ENCODE measurements at regions not wholly inside any gene's neighbourhood (a gene's known extent, or its start where the extent isn't known, plus 50 kb on each side); places are given as distances from the start of the nearest gene placed in this dataset.

DNA sequence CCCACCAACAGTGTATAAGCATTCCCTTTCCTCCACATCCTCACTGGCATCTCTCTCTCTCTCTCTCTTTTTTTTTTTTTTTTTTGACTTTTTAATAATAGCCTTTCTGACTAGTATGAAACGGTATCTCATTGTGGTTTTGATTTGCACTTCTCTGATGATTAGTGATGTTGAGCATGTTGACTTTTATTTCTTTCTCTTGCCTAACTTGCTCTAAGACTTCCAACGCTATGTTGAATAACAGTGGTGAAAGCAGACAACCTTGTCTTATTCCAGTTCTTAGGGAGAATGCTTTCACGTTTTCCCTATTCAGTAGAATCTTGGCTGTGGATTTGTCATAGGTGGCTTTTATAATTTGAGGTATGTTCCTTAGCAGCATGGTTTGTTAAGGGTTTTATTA lies 249.4 kb upstream of the MDFIC2 start:
- DNase-seq (ENCODE audit: low read depth) = no peak

DNA sequence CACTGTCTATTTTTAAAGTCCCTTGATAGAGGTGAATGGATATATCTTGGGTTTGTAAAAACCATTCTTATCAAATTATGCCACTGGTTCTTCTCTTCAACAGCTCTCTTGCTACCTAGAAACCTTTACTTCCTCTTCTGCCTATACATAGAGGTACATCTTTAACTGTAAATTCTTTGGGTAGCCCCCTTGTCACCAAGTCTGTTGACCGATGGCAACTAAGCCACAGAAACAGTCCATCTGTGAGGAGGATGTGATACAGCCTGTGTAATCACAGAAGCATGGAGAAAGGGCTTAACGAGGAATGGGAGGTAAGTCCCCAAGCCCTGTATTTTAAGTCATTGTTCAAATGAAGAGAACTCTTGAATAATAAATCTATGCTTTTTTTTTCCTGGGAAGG lies 246.5 kb upstream of the MDFIC2 start:
- no peak for DNase-seq (ENCODE audit: low read depth)

DNA sequence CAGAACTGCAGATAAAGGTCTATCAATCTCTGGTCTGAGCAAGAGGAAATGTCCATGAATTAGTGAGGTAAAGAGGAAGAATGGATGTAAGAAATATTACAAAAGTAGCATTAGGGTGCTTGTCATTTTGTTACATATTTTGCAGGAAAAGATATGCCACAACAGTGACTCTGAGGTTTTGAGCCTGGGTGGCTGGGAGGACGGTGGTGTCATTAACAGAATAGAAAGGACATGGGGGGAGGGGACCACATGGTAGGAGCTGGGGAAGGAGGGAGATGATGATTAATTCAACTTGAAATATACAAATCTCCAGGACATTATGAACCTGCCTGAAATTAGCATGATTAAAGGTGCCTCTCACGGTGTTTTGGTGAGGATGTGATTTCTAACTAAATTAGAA lies 245.5 kb upstream of the MDFIC2 start:
- DNase-seq (ENCODE audit: low read depth) = no peak

DNA sequence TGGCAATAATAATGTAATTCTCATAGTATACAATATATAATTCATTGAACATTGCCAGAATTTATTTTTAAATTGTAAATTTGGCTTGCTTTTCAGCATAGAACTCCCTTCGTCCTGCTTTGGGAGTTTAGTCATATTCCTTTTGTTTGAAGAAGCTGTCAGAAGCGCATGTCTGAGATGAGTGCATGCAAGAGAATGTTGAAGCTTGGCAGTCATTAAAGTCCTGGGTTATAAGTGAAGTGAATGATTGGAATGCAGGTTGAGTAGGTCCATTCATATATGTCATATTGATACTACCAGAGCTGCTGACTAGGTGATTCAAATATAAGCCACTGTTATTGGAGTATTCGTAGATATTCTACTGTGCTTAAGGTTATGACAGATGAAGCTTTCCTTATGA lies 243.6 kb upstream of the MDFIC2 start:
- DNase-seq (ENCODE audit: low read depth) = no peak

- DNase-seq (ENCODE audit: low read depth) = no peak
Measured at GRCh38 chr3:70554170-70554569, 241.7 kb upstream of the MDFIC2 start.

- DNase-seq (ENCODE audit: low read depth) = peak; percentile 57
Measured at GRCh38 chr3:70550723-70551319, 238.4 kb upstream of the MDFIC2 start.

- DNase-seq (ENCODE audit: low read depth) = no peak
Measured at GRCh38 chr3:70546679-70547078, 234.2 kb upstream of the MDFIC2 start.

DNA sequence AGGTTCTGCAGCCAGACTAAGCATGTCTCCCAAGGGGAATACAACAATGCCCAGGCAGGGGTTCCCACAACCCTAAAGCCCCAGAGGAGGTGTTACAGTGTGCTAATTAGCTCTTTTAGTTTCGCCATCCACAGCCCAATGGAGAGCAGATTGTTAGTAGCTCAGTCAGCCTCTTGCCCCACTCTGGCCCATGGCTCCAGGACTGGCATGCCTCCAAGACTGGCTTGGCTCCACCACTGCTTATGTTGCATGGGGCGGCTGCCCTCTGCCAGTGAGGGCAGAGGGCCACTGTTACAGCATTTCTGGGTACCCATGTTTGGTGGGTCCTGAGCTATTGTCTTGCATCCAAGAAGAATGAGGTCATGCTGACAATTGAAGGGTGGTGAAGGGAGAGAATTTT lies 231.1 kb upstream of the MDFIC2 start:
- DNase-seq (ENCODE audit: low read depth) = no peak

- DNase-seq (ENCODE audit: low read depth) = no peak
Measured at GRCh38 chr3:70539908-70540307, 227.5 kb upstream of the MDFIC2 start.

DNA sequence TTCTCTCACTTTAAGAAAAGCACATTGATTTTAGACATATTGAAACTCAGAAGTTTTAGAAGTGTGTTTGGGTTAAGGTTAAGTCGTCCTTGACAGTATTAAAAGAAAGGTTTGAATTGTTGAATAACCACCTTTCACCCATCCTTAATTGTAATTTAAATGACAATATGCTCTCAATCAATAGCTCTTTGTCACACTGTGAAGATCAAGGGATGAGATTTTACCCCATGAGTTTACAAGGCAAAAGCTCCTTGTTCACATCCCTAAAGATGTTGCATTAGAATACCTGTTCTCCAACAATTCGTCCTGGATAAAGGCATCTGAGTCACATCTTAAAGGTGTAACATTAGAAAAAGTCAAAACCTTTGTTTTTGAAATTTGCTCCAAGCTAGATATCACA lies 220.4 kb upstream of the MDFIC2 start:
- DNase-seq (ENCODE audit: low read depth) = no peak

DNA sequence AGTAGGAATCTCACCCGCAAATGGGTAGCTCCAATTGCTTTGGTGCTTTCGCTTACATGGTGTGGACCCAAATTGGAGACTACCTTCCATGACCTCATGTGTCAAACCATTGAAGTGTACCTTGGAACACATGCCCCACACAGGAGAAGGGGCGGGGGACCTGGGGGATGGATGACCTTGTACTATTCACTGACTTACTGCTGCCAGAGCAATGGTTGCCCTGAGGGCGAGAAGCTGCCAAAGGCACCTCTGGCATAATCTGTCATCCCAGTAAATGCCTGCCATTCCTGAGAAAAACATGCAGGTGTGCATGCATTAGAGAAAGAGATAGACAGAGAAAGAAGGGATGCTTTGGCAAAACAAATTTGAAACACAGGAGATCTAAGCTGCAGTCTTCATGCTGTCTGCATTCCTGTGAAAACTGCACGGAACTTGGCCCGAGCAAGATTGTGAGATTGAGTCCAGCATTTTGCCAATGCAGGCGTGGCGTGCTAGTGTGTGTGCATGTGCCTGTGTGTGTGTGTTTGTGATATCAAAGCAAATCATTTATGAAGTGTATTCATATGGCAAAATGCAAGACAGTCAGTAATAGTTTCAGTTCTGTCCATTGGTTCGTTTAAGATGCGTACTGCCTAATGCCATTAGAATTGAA lies 219.5 kb upstream of the MDFIC2 start:
- no peak for DNase-seq (ENCODE audit: low read depth)

GRCh38 chr3:70531063-70531657 lies 218.7 kb upstream of the MDFIC2 start:
- DNase-seq (ENCODE audit: low read depth) = no peak

DNA sequence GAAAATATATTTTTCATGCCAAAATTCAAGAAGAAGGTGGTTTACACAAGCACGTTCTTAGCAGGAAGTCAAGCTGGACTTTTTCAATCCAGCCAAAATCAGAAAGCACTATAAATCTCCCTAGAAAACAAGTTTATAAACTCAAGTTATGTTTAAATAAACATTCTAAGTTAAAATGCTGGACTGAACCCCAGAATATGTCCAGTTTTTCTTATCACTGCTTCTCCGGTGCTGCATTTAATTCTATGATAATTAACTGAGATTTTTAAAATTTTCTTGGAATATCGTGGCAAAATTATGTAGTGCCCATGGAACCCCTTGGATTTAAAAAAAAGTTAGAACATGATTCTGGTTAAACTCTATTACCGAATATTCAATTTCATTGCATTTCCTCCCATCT lies 218.2 kb upstream of the MDFIC2 start:
- DNase-seq (ENCODE audit: low read depth) = no peak

GRCh38 chr3:70527026-70527425 lies 214.6 kb upstream of the MDFIC2 start:
- no peak for DNase-seq (ENCODE audit: low read depth)

DNA sequence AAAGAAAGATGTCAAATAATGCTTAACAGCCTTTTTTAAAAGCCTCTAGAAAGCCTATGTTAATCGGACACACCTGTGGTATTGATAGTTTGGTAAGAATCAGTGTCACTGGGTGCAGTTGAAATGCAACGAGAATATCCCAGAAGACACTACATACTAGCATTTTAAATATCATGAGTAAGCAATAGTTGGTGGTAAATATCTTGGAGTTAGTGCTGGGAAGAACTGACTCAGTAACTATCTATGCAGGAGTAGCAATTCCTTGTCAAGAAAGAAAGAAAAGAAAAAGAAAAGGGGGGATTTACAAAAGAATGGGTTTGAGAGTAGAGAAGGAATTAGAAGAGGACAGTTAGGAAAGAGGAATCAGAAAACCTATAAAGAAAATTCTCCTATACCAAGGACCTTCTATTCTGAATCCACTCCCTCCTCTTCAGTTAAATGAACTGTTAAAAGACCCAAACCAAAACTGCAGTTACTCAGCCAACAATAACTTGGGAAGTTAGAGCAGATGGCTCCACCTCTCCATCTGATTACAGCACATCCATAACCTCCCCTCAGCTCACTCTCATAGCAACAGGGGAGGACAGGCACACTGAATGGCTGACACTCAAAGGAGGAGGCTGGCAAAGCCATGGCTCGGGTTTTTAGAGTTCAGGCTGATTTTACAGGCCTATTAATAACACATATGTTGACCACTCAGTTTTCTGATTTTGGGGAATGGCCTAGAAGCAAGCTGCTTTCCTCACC lies 207.6 kb upstream of the MDFIC2 start:
- DNase-seq (ENCODE audit: low read depth) = no peak

DNA sequence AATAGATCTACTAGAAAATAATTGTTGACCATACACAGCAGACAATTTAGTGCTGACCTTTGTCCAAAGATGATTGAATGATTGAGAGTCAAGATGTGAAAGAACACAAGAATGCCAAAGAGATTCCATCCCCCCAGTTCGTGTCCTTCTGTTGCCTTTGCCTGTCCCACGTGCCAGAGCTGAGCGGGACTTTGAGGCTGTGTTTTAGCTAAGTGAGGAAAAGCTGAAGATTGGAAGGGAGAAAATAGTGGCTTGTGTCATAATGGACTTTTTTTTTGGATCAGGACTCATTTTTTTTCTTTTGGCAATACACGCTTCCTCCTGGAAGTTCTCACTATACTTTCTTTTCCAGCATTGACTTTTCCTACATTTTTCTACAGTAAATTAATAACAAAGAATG lies 206.6 kb upstream of the MDFIC2 start:
- no peak for DNase-seq (ENCODE audit: low read depth)

GRCh38 chr3:70518356-70518755 lies 205.9 kb upstream of the MDFIC2 start:
- DNase-seq (ENCODE audit: low read depth) = no peak

DNA sequence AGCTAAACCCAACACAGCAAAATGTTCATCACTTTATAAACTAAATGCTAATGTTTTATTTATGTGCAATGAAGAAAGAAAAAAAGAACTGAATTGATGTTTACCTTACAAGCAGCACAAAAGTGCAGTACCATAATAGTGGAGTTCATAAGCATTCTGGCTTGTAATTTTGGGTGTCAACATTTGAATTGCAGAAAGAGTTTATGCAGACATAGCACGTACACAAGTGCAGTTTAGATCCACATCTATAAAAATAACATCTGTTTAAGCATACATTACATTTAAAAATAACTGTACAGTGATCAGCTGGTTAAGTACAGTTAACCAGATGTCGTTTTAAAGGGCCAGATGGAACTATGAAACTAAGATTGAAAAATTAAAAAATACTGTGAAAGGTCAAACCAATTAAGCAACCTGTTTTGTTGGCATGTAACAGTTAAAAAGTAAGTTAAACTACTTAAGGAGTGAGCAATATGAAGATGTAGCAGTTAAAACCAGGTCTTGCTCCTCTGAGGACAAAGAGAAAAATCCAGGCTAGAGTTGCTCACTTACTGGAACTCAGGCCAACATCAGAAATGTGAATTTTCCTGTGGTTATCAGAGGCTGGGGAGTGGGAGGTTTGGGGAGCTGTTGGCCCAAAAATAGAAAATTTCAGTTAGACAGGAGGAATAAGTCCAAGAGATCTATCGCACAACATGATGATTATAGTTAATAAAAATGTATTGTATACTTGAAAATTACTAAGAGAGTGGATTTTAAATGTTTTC lies 204.9 kb upstream of the MDFIC2 start:
- DNase-seq (ENCODE audit: low read depth) = no peak

DNA sequence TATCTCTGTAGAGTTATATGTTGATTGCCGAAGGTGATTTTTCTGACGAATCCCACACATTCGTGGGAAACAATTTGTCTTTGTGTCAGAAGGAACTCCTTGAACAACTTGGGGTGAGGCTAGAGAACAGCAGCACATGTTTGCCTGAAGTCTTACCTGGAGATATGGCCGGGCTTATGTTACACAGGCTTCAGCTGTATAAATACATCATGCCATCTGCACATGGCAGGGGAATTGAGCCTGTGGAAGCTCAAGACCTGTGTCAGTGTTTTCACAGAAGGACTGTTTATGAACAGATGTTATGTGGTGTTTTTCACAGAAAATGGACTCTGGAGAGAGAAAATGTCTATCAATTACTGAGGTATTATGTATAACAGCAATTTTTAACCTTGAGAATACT lies 203.6 kb upstream of the MDFIC2 start:
- DNase-seq (ENCODE audit: low read depth) = no peak

- no peak for DNase-seq (ENCODE audit: low read depth)
Measured at GRCh38 chr3:70507486-70507885, 195.0 kb upstream of the MDFIC2 start.

DNA sequence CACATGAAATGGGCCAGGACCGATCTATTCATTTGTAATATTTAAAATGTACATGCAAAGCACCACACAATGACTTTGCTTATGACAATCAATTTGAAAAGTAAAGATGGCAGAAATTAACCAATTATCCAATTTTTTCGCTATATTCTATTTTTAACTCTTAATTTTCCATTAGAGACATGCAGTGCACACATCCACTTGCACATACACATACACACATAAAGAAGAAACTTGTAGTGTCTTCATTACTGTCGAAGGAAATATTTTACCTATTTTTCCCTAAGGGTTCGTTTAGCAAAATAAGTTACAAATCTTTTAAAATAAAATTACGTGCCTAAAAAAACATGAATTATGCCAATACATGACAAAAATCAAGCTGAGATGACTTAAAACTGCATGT lies 194.3 kb upstream of the MDFIC2 start:
- no peak for DNase-seq (ENCODE audit: low read depth)

GRCh38 chr3:70501561-70501960 lies 189.1 kb upstream of the MDFIC2 start:
- DNase-seq (ENCODE audit: low read depth) = no peak

Measured in stimulated activated CD8-positive, alpha-beta memory T cell treated with anti-CD3 and anti-CD28 coated beads, Interleukin-4, amount 100 ng/mL, for 24 hours (primary cell).